RWPE1 (cell line): ENCODE measurements at regions not wholly inside any gene's neighbourhood (a gene's known extent, or its start where the extent isn't known, plus 50 kb on each side); places are given as distances from the start of the nearest gene placed in this dataset.
A peak's percentile ranks its signal among the peaks of the same experiment; 100 is the strongest.
"Not testable (repeated sequence)": the region's sequence is repeated elsewhere in the genome, so short reads cannot be mapped to it uniquely, and the experiment has no call there.

Experiments used
- CTCF ChIA-PET: fragments of 350-600 bp; sonication (Branson Sonifier 250); formaldehyde crosslinking; extraction: SDS; loops from one replicate; lab custom pipeline; 2021; lab: Yijun Ruan, JAX
- POLR2A ChIA-PET: fragments of 400-600 bp; formaldehyde crosslinking; extraction: SDS; loops from one replicate; lab custom pipeline; 2020; ENCODE audit warnings: antibody characterized with exemption; ENCODE audit not compliant: low non-redundant PET; lab: Yijun Ruan, JAX
- DNase-seq: peaks from one replicate; pipeline ENCODE4 v3.0.0; 2012; ENCODE audit warnings: low spot score
- H3K27ac ChIP-seq: fragments of 450-650 bp; 2 replicates; pipeline ENCODE4 v1.5.1; 2017
- TF ChIP-seq, protein P1 (sequence below): fragments of 450-650 bp; conservative IDR thresholded peaks from 2 replicates; pipeline ENCODE4 v1.5.1; 2017; ENCODE audit warnings: low read depth, mild to moderate bottlenecking

- ChIA-PET POLR2A (no interaction called here), CTCF (no interaction called here)
- TF ChIP-seq, protein P1, sequence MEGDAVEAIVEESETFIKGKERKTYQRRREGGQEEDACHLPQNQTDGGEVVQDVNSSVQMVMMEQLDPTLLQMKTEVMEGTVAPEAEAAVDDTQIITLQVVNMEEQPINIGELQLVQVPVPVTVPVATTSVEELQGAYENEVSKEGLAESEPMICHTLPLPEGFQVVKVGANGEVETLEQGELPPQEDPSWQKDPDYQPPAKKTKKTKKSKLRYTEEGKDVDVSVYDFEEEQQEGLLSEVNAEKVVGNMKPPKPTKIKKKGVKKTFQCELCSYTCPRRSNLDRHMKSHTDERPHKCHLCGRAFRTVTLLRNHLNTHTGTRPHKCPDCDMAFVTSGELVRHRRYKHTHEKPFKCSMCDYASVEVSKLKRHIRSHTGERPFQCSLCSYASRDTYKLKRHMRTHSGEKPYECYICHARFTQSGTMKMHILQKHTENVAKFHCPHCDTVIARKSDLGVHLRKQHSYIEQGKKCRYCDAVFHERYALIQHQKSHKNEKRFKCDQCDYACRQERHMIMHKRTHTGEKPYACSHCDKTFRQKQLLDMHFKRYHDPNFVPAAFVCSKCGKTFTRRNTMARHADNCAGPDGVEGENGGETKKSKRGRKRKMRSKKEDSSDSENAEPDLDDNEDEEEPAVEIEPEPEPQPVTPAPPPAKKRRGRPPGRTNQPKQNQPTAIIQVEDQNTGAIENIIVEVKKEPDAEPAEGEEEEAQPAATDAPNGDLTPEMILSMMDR, result no peak
- H3K27ac ChIP-seq, result no peak overlapping the region
- DNase-seq, result no peak
Measured at GRCh38 chr4:164343472-164343976, 410.4 kb upstream of the SMIM31 start.

- no peak for DNase-seq
- ChIA-PET CTCF (interaction anchor here (0.6 to 0.9 kb wide), 2 partner anchors 260 to 352 kb away, joined by 3 to 4 read pairs; no protein-coding TSS in a partner anchor), POLR2A (no interaction called here)
- TF ChIP-seq, protein P1, result no peak
- H3K27ac ChIP-seq, result no peak overlapping the region
Measured at GRCh38 chr4:164345756-164346155, 408.2 kb upstream of the SMIM31 start.

DNA sequence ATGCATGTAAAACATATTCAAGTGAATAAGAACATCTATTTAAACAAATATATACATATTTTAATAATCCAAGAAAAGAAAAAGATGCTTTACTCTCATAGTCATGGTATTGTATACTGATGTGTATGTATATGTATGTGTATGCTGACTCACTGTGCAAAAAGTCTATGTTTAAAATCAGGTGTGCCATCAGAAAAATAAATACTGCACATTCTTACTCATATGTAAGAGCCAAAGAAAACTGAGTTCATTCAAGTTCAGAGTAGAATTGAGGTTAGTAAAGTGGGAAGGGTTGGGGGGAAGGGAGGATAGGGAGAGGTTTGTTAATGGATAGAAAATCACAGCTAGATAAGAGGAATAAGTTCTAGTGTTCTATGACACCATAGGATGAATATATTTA, 403.9 kb upstream of the SMIM31 start:
- H3K27ac ChIP-seq, result no peak overlapping the region
- POLR2A ChIA-PET, result no interaction called here
- peak; percentile 13 for DNase-seq
- CTCF ChIA-PET, result interaction anchor here (0.6 kb wide), 1 partner anchor 71 kb away, joined by 3 read pairs; no protein-coding TSS in a partner anchor
- TF ChIP-seq, protein P1, result no peak

DNA sequence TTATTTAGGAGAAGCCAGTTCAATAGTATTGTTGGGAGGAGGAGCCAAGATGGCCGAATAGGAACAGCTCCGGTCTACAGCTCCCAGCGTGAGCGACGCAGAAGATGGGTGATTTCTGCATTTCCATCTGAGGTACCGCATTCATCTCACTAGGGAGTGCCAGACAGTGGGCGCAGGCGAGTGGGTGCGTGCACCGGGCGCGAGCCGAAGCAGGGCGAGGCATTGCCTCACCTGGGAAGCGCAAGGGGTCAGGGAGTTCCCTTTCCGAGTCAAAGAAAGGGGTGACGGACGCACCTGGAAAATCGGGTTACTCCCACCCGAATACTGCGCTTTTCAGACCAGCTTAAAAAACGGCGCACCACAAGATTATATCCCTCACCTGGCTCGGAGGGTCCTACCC, 403.2 kb upstream of the SMIM31 start:
- CTCF ChIA-PET, DNase-seq, H3K27ac ChIP-seq, POLR2A ChIA-PET: not testable (repeated sequence)

DNA sequence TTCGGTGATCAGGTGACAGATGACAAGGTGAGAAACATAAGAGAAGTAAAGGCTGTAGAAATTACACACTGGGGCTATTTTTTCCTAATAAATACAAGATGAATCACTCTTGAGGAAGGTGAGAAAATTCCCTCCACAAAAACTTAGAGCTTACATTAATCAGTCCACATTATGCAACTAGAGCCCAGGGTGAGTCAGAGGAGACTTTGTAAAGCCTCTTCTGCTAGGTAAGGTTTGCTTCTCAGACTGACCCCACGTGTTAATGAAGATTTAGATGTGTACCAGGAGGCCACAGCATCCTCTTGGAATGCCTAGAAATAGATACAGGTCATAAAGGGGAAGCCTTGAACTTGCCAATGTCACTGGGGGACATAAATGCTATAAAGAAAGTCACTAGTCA, 396.0 kb upstream of the SMIM31 start:
- ChIA-PET CTCF (no interaction called here), POLR2A (no interaction called here)
- TF ChIP-seq, protein P1, result no peak
- no peak overlapping the region for H3K27ac ChIP-seq
- peak; percentile 58 for DNase-seq

- DNase-seq, result no peak
- POLR2A ChIA-PET, result no interaction called here
- no peak overlapping the region for H3K27ac ChIP-seq
- CTCF ChIA-PET, result no interaction called here
- TF ChIP-seq, protein P1, result no peak
Measured at GRCh38 chr4:164358400-164358799, 395.5 kb upstream of the SMIM31 start.

- ChIA-PET CTCF (no interaction called here), POLR2A (no interaction called here)
Measured at GRCh38 chr4:164359881-164360280, 394.1 kb upstream of the SMIM31 start.

More at GRCh38 chr4:164359881-164360280, 394.1 kb upstream of the SMIM31 start:
- H3K27ac ChIP-seq, result no peak overlapping the region
- no peak for DNase-seq
- TF ChIP-seq, protein P1, result no peak
